ENCODE measurements at regions not wholly inside any gene's neighbourhood (a gene's known extent, or its start where the extent isn't known, plus 50 kb on each side); places are given as distances from the start of the nearest gene placed in this dataset.

- no peak for TF ChIP-seq ZFP30 (CRISPR knock-in tag; IDR thresholded peaks at IDR 0.05)
- TF ChIP-seq RARB (CRISPR knock-in tag; IDR thresholded peaks at IDR 0.05), result no peak
- no peak for TF ChIP-seq PATZ1 (CRISPR knock-in tag; IDR thresholded peaks at IDR 0.05; ENCODE audit: borderline replicate concordance)
- TF ChIP-seq CREB5 (CRISPR knock-in tag; IDR thresholded peaks at IDR 0.05; ENCODE audit: low read depth), result no peak
- no peak for TF ChIP-seq ARNTL (CRISPR knock-in tag; IDR thresholded peaks at IDR 0.05; ENCODE audit: borderline replicate concordance, low read depth)
- TF ChIP-seq CSRNP3 (CRISPR knock-in tag; IDR thresholded peaks at IDR 0.05), result no peak
- no peak for TF ChIP-seq CSDC2 (CRISPR knock-in tag; IDR thresholded peaks at IDR 0.05)
- no peak for TF ChIP-seq ZFP3 (CRISPR knock-in tag; IDR thresholded peaks at IDR 0.05)
- TF ChIP-seq OSR1 (CRISPR knock-in tag; IDR thresholded peaks at IDR 0.05), result no peak
- TF ChIP-seq BACH2 (CRISPR knock-in tag; IDR thresholded peaks at IDR 0.05; ENCODE audit: borderline replicate concordance), result no peak
- TF ChIP-seq ZNF8 (CRISPR knock-in tag; IDR thresholded peaks at IDR 0.05), result no peak
- TF ChIP-seq TOX (CRISPR knock-in tag; IDR thresholded peaks at IDR 0.05; ENCODE audit: borderline replicate concordance), result no peak
- TF ChIP-seq ZNF565 (CRISPR knock-in tag; conservative IDR thresholded peaks at IDR 0.05; ENCODE audit: low read depth), result no peak
- TF ChIP-seq ISL1 (CRISPR knock-in tag; IDR thresholded peaks at IDR 0.05), result no peak
Observed at GRCh38 chr5:164319161-164319560, 813.7 kb downstream of the MAT2B start.

Data from SK-N-SH treated with all-trans-retinoic acid at 6 μM for 48 hours (cell line).